Stimulated activated memory B cell treated with anti-CD40 and anti-IgM and Interleukin-4, amounts not matched to agents 10 μg/mL and 1 μg/mL and 100 μg/mL, for 72 hours (primary cell): ENCODE measurements at regions not wholly inside any gene's neighbourhood (a gene's known extent, or its start where the extent isn't known, plus 50 kb on each side); places are given as distances from the start of the nearest gene placed in this dataset.
A peak's percentile ranks its signal among the peaks of the same experiment; 100 is the strongest.
"Not testable (repeated sequence)": the region's sequence is repeated elsewhere in the genome, so short reads cannot be mapped to it uniquely, and the experiment has no call there.

Source experiments
- ATAC-seq: fragments of 150-1000 bp; cut with Tn5 transposase; 2 replicates; pipeline ENCODE4 v1.10.0; 2021
- H3K27ac Mint-ChIP-seq: one replicate; pipeline ENCODE4 v1.8.0; 2022; ENCODE audit warnings: mild to moderate bottlenecking, mixed read lengths
- H3K27me3 Mint-ChIP-seq: one replicate; pipeline ENCODE4 v1.8.0; 2022; ENCODE audit warnings: mixed read lengths
- H3K36me3 Mint-ChIP-seq: one replicate; pipeline ENCODE4 v1.8.0; 2022; ENCODE audit warnings: mixed read lengths
- H3K4me1 Mint-ChIP-seq: one replicate; pipeline ENCODE4 v1.8.0; 2022; ENCODE audit warnings: mixed read lengths
- H3K4me3 Mint-ChIP-seq: one replicate; pipeline ENCODE4 v1.8.0; 2022; ENCODE audit warnings: mild to moderate bottlenecking, moderate library complexity, mixed read lengths
- H3K9me3 Mint-ChIP-seq: one replicate; pipeline ENCODE4 v1.8.0; 2022; ENCODE audit warnings: mixed read lengths

DNA sequence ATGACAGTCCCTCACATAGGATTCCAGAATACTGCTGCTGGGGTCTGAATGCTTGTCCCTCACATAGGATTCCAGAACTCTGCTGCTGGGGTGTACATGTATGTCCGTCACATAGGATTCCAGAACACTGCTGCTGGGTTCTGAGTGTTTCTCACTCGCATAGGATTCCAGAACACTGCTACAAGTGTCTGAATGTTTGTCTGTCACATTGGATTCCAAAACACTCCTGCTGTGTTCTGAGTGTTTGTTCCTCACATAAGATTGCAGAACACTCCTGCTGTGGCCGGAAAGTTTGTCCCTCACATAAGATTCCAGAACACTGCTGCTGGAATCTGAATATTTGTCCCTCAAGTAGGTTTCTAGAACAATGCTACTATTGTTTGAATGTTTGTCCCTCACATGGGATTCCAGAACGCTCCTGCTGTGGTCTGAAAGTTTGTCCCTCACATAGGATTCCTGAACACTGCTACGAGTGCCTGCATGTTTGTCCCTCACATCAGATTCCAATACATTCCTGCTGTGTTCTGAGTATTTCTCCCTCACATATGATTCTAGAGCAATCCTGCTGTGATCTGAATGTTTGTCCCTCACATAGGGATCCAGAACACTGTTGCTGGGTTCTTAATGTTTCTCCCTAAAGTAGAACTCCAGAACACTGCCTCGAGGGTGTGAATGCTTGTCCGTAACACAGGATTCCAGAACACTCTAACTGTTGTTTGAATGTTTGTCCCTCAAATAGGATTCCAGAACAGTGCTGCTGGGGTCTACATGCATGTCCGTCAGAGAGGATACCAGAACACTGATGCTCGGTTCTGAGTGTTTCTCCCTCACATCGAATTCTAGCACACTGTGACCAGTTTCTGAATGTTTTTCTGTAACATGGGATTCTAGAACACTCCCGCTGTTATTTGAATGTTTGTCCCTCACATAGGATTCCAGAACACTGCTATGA, 200.4 kb downstream of the FOXD4L6 start:
- Mint-ChIP-seq H3K4me3 (no peak overlapping the region), H3K4me1 (no peaks in the 10 kb centered on the region), H3K36me3 (peaks cover 10% of the 10 kb centered on the region), H3K9me3 (peaks cover 32% of the 10 kb centered on the region), H3K27ac (no peak overlapping the region), H3K27me3 (no peaks in the 10 kb centered on the region)
- no peak for ATAC-seq

- H3K4me1 Mint-ChIP-seq: no peaks in the 10 kb centered on the region
- H3K27ac Mint-ChIP-seq: no peak overlapping the region
- no peak overlapping the region for H3K4me3 Mint-ChIP-seq
- peaks cover 37% of the 10 kb centered on the region for H3K9me3 Mint-ChIP-seq
- ATAC-seq: no peak
- H3K36me3 Mint-ChIP-seq: peaks cover 9% of the 10 kb centered on the region
- H3K27me3 Mint-ChIP-seq: no peaks in the 10 kb centered on the region
Measured at GRCh38 chr9:40927260-40927631, 201.2 kb downstream of the FOXD4L6 start.

GRCh38 chr9:40926404-40927259, 201.8 kb downstream of the FOXD4L6 start:
- no peak for ATAC-seq
- H3K27ac Mint-ChIP-seq: no peak overlapping the region
- H3K4me1 Mint-ChIP-seq: no peaks in the 10 kb centered on the region
- H3K36me3 Mint-ChIP-seq: peaks cover 2% of the 10 kb centered on the region
- no peaks in the 10 kb centered on the region for H3K27me3 Mint-ChIP-seq
- peaks cover 36% of the 10 kb centered on the region for H3K9me3 Mint-ChIP-seq
- H3K4me3 Mint-ChIP-seq: no peak overlapping the region

- Mint-ChIP-seq H3K36me3 (peaks cover 1% of the 10 kb centered on the region), H3K4me3 (no peak overlapping the region), H3K27me3 (no peaks in the 10 kb centered on the region), H3K4me1 (no peaks in the 10 kb centered on the region), H3K27ac (no peak overlapping the region), H3K9me3 (peaks cover 39% of the 10 kb centered on the region)
- ATAC-seq: peak; percentile 9
Measured at GRCh38 chr9:40925149-40925548, 203.3 kb downstream of the FOXD4L6 start.

GRCh38 chr9:40916399-40916783, 212.1 kb downstream of the FOXD4L6 start:
- peaks cover 84% of the 10 kb centered on the region for H3K36me3 Mint-ChIP-seq
- not testable (repeated sequence) for H3K27me3 Mint-ChIP-seq, ATAC-seq, H3K4me1 Mint-ChIP-seq, H3K27ac Mint-ChIP-seq, H3K4me3 Mint-ChIP-seq
- peaks cover 55% of the 10 kb centered on the region for H3K9me3 Mint-ChIP-seq

DNA sequence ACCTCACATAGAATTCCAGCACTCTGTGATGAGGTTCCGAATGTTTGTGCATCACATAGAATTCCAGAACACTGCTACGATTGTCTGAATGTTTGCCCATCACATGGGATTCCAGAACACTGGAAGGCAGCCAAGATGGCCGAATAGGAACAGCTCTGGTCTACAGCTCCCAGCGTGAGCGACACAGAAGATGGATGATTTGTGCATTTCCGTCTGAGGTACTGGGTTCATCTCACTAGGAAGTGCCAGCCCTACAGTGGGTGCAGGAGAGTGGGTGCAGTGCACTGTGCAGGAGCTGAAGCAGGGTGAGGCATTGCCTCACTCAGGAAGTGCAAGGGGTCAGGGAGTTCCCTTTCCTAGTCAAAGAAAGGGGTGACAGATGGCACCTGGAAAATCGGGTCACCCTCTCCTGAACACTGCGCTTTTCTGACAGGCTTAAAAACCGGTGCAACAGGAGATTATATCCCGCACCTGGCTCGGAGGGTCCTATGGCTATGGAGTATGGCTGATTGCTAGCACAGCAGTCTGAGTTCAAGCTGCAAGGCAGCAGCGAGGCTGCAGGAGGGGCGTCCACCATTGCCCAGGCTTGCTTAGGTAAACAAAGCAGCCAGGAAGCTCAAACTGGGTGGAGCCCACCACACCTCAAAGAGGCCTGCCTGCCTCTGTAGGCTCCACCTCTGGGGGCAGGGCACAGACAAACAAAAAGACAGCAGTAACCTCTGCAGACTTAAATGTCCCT, 212.7 kb downstream of the FOXD4L6 start:
- H3K27me3 Mint-ChIP-seq, H3K27ac Mint-ChIP-seq, ATAC-seq, H3K4me1 Mint-ChIP-seq, H3K4me3 Mint-ChIP-seq: not testable (repeated sequence)
- peaks cover 58% of the 10 kb centered on the region for H3K9me3 Mint-ChIP-seq
- peaks cover 89% of the 10 kb centered on the region for H3K36me3 Mint-ChIP-seq

DNA sequence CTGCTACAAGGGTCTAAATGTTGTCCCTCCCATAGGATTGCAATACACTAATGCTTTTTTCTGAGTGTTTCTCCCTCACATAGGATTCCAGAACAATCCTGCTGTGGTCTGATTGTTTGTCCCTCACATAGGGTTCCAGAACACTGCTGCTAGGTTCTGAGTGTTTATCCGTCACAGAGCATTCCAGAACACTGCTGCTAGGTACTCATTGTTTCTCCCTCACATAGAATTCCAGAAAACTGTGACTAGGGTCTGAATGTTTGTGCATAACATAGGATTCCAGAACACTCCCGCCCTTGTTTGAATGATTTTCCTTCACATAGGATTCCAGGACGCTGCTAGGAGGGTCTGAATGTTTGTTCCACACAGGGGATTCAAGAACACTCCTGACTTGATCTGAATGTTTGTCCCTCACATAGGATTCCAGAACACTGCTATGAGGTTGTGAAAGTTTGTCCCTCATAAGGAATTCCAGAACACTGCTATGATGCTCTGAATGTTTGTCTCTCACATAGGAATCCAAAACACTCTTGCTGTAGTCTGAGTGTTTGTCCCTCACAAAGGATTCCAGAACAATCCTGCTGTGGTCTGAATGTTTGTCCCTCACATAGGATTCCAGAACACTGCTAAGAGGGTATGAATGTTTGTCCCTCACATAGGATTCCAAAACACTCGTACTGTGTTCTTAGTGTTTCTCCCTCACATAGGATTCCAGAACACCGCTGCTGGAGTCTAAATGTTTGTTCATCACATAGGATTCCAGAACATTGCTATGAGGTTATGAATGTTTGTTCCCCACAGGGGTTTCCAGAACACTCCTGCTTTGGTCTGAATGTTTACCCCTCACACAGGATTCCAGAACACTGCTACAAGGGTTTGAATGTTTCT, 213.5 kb downstream of the FOXD4L6 start:
- Mint-ChIP-seq H3K9me3 (peaks cover 56% of the 10 kb centered on the region), H3K27ac (no peak overlapping the region), H3K27me3 (no peaks in the 10 kb centered on the region), H3K36me3 (peaks cover 86% of the 10 kb centered on the region), H3K4me1 (no peaks in the 10 kb centered on the region), H3K4me3 (no peak overlapping the region)
- peak; percentile 12 for ATAC-seq

GRCh38 chr9:40913928-40914673, 214.4 kb downstream of the FOXD4L6 start:
- no peaks in the 10 kb centered on the region for H3K27me3 Mint-ChIP-seq
- peaks cover 58% of the 10 kb centered on the region for H3K9me3 Mint-ChIP-seq

DNA sequence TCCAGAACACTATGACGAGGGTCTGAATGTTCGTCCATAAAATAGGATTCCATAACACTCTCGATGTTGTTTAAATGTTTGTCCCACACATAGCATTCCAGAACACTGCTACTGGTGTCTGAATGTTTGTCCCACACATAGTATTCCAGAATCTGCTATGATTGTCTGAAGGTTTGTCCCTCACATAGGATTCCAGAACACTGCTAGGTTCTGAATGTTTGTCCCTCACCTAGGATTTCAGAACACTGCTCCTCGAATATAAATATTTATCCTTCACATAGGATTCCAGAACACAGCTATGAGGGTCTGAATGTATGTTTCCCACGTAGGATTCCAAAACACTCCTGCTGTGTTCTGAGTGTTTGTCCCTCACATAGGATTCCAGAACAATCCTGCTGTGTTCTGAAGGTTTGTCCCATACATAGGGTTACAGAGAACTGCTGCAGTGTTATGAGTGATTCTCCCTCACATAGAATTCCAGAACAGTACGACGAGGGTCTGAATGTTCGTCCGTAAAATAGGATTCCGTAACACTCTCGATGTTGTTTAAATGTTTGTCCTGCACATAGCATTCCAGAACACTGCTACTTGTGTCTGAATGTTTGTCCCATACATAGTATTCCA, 215.3 kb downstream of the FOXD4L6 start:
- no peaks in the 10 kb centered on the region for H3K4me1 Mint-ChIP-seq
- H3K36me3 Mint-ChIP-seq: peaks cover 70% of the 10 kb centered on the region
- ATAC-seq: no peak
- H3K27ac Mint-ChIP-seq: no peak overlapping the region
- no peak overlapping the region for H3K4me3 Mint-ChIP-seq
- H3K27me3 Mint-ChIP-seq: no peaks in the 10 kb centered on the region
- peaks cover 52% of the 10 kb centered on the region for H3K9me3 Mint-ChIP-seq

More at GRCh38 chr9:40913928-40914673, 214.4 kb downstream of the FOXD4L6 start:
- Mint-ChIP-seq H3K36me3 (peaks cover 79% of the 10 kb centered on the region), H3K27ac (no peak overlapping the region), H3K4me1 (no peaks in the 10 kb centered on the region), H3K4me3 (no peak overlapping the region)
- ATAC-seq: peak; percentile 27

DNA sequence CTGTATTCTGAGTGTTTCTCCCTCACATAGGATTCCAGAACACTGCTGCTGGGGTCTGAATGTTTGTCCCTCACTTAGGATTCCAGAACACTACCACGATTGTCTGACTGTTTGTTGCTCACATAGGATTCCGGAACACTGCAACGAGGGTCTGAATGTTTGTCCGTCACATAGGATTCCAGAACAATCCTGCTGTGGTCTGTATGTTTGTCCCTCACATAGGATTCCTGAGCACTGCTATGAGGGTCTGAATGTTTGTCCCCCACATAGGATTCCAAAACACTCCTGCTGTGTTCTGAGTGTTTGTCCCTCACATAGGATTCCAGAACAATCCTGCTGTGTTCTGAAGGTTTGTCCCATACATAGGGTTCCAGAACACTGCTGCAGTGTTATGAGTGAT, 215.8 kb downstream of the FOXD4L6 start:
- H3K4me3 Mint-ChIP-seq, H3K27ac Mint-ChIP-seq, H3K27me3 Mint-ChIP-seq, H3K4me1 Mint-ChIP-seq, ATAC-seq: not testable (repeated sequence)
- H3K36me3 Mint-ChIP-seq: peaks cover 64% of the 10 kb centered on the region
- H3K9me3 Mint-ChIP-seq: peaks cover 53% of the 10 kb centered on the region

DNA sequence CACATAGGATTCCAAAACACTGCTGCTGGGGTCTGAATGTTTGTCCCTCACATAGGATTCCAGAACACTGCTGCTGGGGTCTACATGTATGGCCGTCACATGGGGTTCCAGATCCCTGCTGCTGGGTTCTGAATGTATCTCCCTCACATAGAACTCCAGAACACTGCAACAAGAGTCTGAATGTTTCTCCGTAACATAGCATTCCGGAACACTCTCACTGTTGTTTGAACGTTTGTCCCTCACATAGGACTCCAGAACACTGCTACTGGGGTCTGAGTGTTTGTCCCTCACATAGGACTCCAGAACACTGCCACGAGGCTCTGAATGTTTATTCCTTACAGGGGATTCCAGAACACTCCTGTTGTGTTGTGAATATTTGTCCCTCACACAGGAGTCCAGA, 216.8 kb downstream of the FOXD4L6 start:
- no peak for ATAC-seq
- Mint-ChIP-seq H3K4me1 (no peaks in the 10 kb centered on the region), H3K36me3 (peaks cover 61% of the 10 kb centered on the region), H3K9me3 (peaks cover 56% of the 10 kb centered on the region), H3K27ac (no peak overlapping the region), H3K4me3 (no peak overlapping the region), H3K27me3 (no peaks in the 10 kb centered on the region)

DNA sequence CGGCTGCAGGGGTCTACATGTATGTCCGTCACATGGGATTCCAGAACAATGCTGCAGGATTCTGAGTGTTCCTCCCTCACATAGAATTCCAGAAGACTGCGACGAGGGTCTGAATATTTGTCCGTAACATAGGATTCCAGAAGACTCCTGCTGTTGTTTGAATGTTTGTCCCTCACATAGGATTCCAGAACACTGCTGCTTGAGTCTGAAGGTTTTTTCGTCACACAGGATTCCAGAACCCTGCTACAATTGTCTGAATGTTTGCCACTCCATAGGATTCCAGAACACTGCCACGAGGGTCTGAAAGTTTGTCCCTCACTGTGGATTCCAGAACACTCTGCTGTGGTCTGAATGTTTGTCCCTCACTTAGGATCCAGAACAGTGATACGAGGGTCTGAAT, 217.5 kb downstream of the FOXD4L6 start:
- Mint-ChIP-seq H3K36me3 (peaks cover 59% of the 10 kb centered on the region), H3K9me3 (peaks cover 59% of the 10 kb centered on the region)
- H3K27me3 Mint-ChIP-seq, H3K27ac Mint-ChIP-seq, H3K4me1 Mint-ChIP-seq, H3K4me3 Mint-ChIP-seq, ATAC-seq: not testable (repeated sequence)

DNA sequence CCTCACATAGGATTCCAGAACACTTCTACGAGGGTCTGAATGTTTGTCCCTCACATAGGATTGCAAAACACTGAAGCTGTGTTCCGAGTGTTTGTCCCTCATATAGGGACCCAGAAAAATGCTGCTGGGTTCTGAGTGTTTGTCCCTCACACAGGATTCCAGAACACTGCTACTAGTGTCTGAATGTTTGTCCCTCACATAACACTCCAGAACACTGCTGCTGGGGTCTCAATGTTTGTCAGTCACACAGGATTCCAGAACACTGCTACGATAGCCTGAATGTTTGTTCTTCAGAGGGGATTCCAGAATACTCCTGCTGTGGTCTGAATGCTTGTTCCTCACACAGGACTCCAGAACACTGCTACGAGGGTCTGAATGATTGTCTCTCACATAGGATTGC, 218.7 kb downstream of the FOXD4L6 start:
- no peaks in the 10 kb centered on the region for H3K4me1 Mint-ChIP-seq
- no peak overlapping the region for H3K4me3 Mint-ChIP-seq
- no peaks in the 10 kb centered on the region for H3K27me3 Mint-ChIP-seq
- peaks cover 55% of the 10 kb centered on the region for H3K36me3 Mint-ChIP-seq
- no peak for ATAC-seq
- H3K27ac Mint-ChIP-seq: no peak overlapping the region
- H3K9me3 Mint-ChIP-seq: peaks cover 61% of the 10 kb centered on the region
